IMR-90 (cell line): ENCODE measurements at regions not wholly inside any gene's neighbourhood (a gene's known extent, or its start where the extent isn't known, plus 50 kb on each side); places are given as distances from the start of the nearest gene placed in this dataset.

Source experiments
- BHLHE40 ChIP-seq: fragments of 150-350 bp; IDR thresholded peaks from 2 replicates; pipeline ENCODE4 v1.6.1; 2016; ENCODE audit warnings: mild to moderate bottlenecking, low read depth, low read length
- CEBPB ChIP-seq: IDR thresholded peaks from 2 replicates; pipeline ENCODE4 v1.6.1; 2012; ENCODE audit warnings: low read depth, low read length, improper control_type of control experiment
- CTCF ChIP-seq: conservative IDR thresholded peaks from 2 replicates; pipeline ENCODE4 v1.5.1; 2012; ENCODE audit warnings: mild to moderate bottlenecking, low read depth, low read length, improper control_type of control experiment
- FOS ChIP-seq: fragments of 150-350 bp; IDR thresholded peaks from 2 replicates; pipeline ENCODE4 v1.6.1; 2016; ENCODE audit warnings: low read depth, low read length
- NFE2L2 ChIP-seq: fragments of 150-350 bp; IDR thresholded peaks from 2 replicates; pipeline ENCODE4 v1.6.1; 2016; ENCODE audit warnings: low read depth, mild to moderate bottlenecking, low read length
- POLR2A ChIP-seq: IDR thresholded peaks from 2 replicates; pipeline ENCODE4 v1.6.1; 2012; ENCODE audit warnings: mild to moderate bottlenecking, low read depth, low read length
- RAD21 ChIP-seq: IDR thresholded peaks from 2 replicates; pipeline ENCODE4 v1.6.1; 2012; ENCODE audit warnings: low read length, improper control_type of control experiment
- SMC3 ChIP-seq: fragments of 150-350 bp; IDR thresholded peaks from 2 replicates; pipeline ENCODE4 v1.6.1; 2016; ENCODE audit warnings: low read depth, mild to moderate bottlenecking, antibody characterized with exemption, low read length, moderate library complexity
- USF2 ChIP-seq: fragments of 150-350 bp; IDR thresholded peaks from 2 replicates; pipeline ENCODE4 v1.6.1; 2017; ENCODE audit warnings: mild to moderate bottlenecking, antibody characterized with exemption, low read length, low read depth

GRCh38 chr5:33205079-33205478, 235.7 kb upstream of the TARS1 start:
- no peak for TF ChIP-seq CTCF
- no peak for TF ChIP-seq POLR2A
- no peak for TF ChIP-seq CEBPB
- TF ChIP-seq SMC3: no peak
- TF ChIP-seq RAD21: no peak
- TF ChIP-seq FOS: no peak
- TF ChIP-seq BHLHE40: no peak
- TF ChIP-seq USF2: no peak
- no peak for TF ChIP-seq NFE2L2
